ENCODE measurements at regions not wholly inside any gene's neighbourhood (a gene's known extent, or its start where the extent isn't known, plus 50 kb on each side); places are given as distances from the start of the nearest gene placed in this dataset.

- TF ChIP-seq REST (tag by site-specific recombination; IDR thresholded peaks at IDR 0.05): no peak
- no peak for TF ChIP-seq ZNF202 (tag by site-specific recombination; IDR thresholded peaks at IDR 0.05; ENCODE audit: borderline replicate concordance)
- no peak for TF ChIP-seq CTCF (tag by site-specific recombination; IDR thresholded peaks at IDR 0.05)
- no peak for TF ChIP-seq PRDM4 (tag by site-specific recombination; IDR thresholded peaks at IDR 0.05)
- no peak for TF ChIP-seq ZNF555 (tag by site-specific recombination; conservative IDR thresholded peaks at IDR 0.05)
- no peak for TF ChIP-seq ZNF23 (tag by site-specific recombination; IDR thresholded peaks at IDR 0.05; ENCODE audit: borderline replicate concordance)
- no peak for TF ChIP-seq ZNF423 (tag by site-specific recombination; IDR thresholded peaks at IDR 0.05)
- TF ChIP-seq ZNF174 (tag by site-specific recombination; IDR thresholded peaks at IDR 0.05): no peak
- TF ChIP-seq ZNF792 (tag by site-specific recombination; IDR thresholded peaks at IDR 0.05): no peak
- TF ChIP-seq ZNF473 (tag by site-specific recombination; IDR thresholded peaks at IDR 0.05): no peak
- TF ChIP-seq PRDM2 (tag by site-specific recombination; IDR thresholded peaks at IDR 0.05; ENCODE audit: borderline replicate concordance): no peak
- no peak for TF ChIP-seq YY1 (tag by site-specific recombination; IDR thresholded peaks at IDR 0.05)
- TF ChIP-seq ZNF707 (tag by site-specific recombination; IDR thresholded peaks at IDR 0.05): no peak
Measured at GRCh38 chr5:18972177-18972576, 1015.8 kb downstream of the CDH18 start.

Measured in HEK293 (cell line).